Liver (tissue), 8 donors: ENCODE measurements at regions not wholly inside any gene's neighbourhood (a gene's known extent, or its start where the extent isn't known, plus 50 kb on each side); places are given as distances from the start of the nearest gene placed in this dataset.

Experiments
- DNase-seq: peaks from one replicate; pipeline ENCODE4 v3.0.0-alpha.2; 2017; ENCODE audit warnings: low spot score
- H3K27ac ChIP-seq, 2 donors: one replicate each; pipeline ENCODE4 v1.7.0; 2013; ENCODE audit warnings: inconsistent platforms in 2 of 2, low read length in 2 of 2, control low read depth in 1 of 2, low read depth in 1 of 2, mild to moderate bottlenecking in 1 of 2
- H3K27me3 ChIP-seq, 4 donors: one replicate each; pipeline versions ENCODE4 v1.6.1 to v1.7.0; 2013; ENCODE audit warnings: low read length in 3 of 4, inconsistent platforms in 1 of 4, mild to moderate bottlenecking in 1 of 4, moderate library complexity in 1 of 4; ENCODE audit not compliant: control insufficient read depth in 4 of 4, insufficient read depth in 4 of 4
- H3K36me3 ChIP-seq, 4 donors: one replicate each; pipeline versions ENCODE4 v1.6.1 to v1.7.0; 2013; ENCODE audit warnings: low read length in 3 of 4, mild to moderate bottlenecking in 3 of 4, low read depth in 1 of 4, moderate library complexity in 1 of 4; ENCODE audit not compliant: control insufficient read depth in 4 of 4, insufficient read depth in 3 of 4
- H3K4me1 ChIP-seq, 4 donors: one replicate each; pipeline versions ENCODE4 v1.6.1 to v1.7.0; 2013; ENCODE audit warnings: low read length in 3 of 4, mild to moderate bottlenecking in 3 of 4, moderate library complexity in 1 of 4; ENCODE audit not compliant: control insufficient read depth in 4 of 4, insufficient read depth in 4 of 4
- H3K4me3 ChIP-seq, 3 donors: one replicate each; pipeline versions ENCODE4 v1.6.1 to v1.7.0; 2013; ENCODE audit warnings: low read length in 3 of 3, control low read depth in 1 of 3, low read depth in 1 of 3, mild to moderate bottlenecking in 1 of 3
- H3K9ac ChIP-seq, 2 donors: one replicate each; pipeline ENCODE4 v1.7.0; 2013; ENCODE audit warnings: low read length in 2 of 2, mild to moderate bottlenecking in 2 of 2, moderate library complexity in 2 of 2, control low read depth in 1 of 2, low read depth in 1 of 2
- H3K9me3 ChIP-seq, 4 donors: one replicate each; pipeline versions ENCODE4 v1.6.1 to v1.7.0; 2013; ENCODE audit warnings: low read length in 3 of 4; ENCODE audit not compliant: control insufficient read depth in 4 of 4
- ATF3 ChIP-seq: IDR thresholded peaks from 2 replicates; pipeline ENCODE4 v1.6.1; 2016; ENCODE audit warnings: antibody characterized with exemption
- EGR1 ChIP-seq, 2 donors: IDR thresholded peaks; 2 replicates each; pipeline ENCODE4 v1.6.1; 2016 to 2018; ENCODE audit warnings: antibody characterized with exemption in 2 of 2, low read depth in 2 of 2
- FOXA1 ChIP-seq: IDR thresholded peaks from 2 replicates; pipeline ENCODE4 v1.6.1; 2016; ENCODE audit warnings: antibody characterized with exemption
- FOXA2 ChIP-seq: IDR thresholded peaks from 2 replicates; pipeline ENCODE4 v1.6.1; 2016; ENCODE audit warnings: antibody characterized with exemption
- GABPA ChIP-seq, 2 donors: IDR thresholded peaks in 1 of 2; conservative IDR thresholded peaks in 1 of 2; 2 replicates each; pipeline ENCODE4 v1.6.1; 2016; ENCODE audit warnings: antibody characterized with exemption in 2 of 2, mild to moderate bottlenecking in 1 of 2, moderate library complexity in 1 of 2
- HNF4A ChIP-seq, 2 donors: conservative IDR thresholded peaks; 2 replicates each; pipeline ENCODE4 v1.6.1; 2016; ENCODE audit warnings: antibody characterized with exemption in 2 of 2, mild to moderate bottlenecking in 2 of 2
- HNF4G ChIP-seq: IDR thresholded peaks from 2 replicates; pipeline ENCODE4 v1.6.1; 2016; ENCODE audit warnings: antibody characterized with exemption
- JUND ChIP-seq, 2 donors: IDR thresholded peaks; 2 replicates each; pipeline ENCODE4 v1.6.1; 2016; ENCODE audit warnings: antibody characterized with exemption in 2 of 2
- NR2F2 ChIP-seq: IDR thresholded peaks from 2 replicates; pipeline ENCODE4 v1.6.1; 2016; ENCODE audit warnings: antibody characterized with exemption
- RAD21 ChIP-seq, 2 donors: IDR thresholded peaks; 2 replicates each; pipeline ENCODE4 v1.6.1; 2016; ENCODE audit warnings: antibody characterized with exemption in 2 of 2, mild to moderate bottlenecking in 2 of 2
- RXRA ChIP-seq, 2 donors: IDR thresholded peaks; 2 replicates each; pipeline ENCODE4 v1.6.1; 2017 to 2018; ENCODE audit warnings: antibody characterized with exemption in 2 of 2, mild to moderate bottlenecking in 1 of 2
- SP1 ChIP-seq: IDR thresholded peaks from 2 replicates; pipeline ENCODE4 v1.6.1; 2018; ENCODE audit warnings: antibody characterized with exemption, mild to moderate bottlenecking
- TAF1 ChIP-seq: conservative IDR thresholded peaks from 2 replicates; pipeline ENCODE4 v1.6.1; 2016; ENCODE audit warnings: antibody characterized with exemption, mild to moderate bottlenecking
- YY1 ChIP-seq: IDR thresholded peaks from 2 replicates; pipeline ENCODE4 v1.6.1; 2016; ENCODE audit warnings: antibody characterized with exemption, mild to moderate bottlenecking
- WGBS: extraction: QIAGEN DNeasy Blood & Tissue Kit; methylation state at CpG from one replicate; pipeline ENCODE4 v1.1.7; 2013; 5-methylcytosine and 5-hydroxymethylcytosine counted together
- TF ChIP-seq, protein P1 (sequence below): fragments of 150-350 bp; IDR thresholded peaks from 2 replicates; pipeline ENCODE4 v1.5.1; 2017; ENCODE audit warnings: improper control_type of control experiment, low read depth, low read length; ENCODE audit not compliant: missing input control
- TF ChIP-seq, protein P2 (sequence below): IDR thresholded peaks from 2 replicates; pipeline ENCODE4 v1.6.1; 2016; ENCODE audit warnings: antibody characterized with exemption
- TF ChIP-seq, protein P3 (sequence below): IDR thresholded peaks from 2 replicates; pipeline ENCODE4 v1.6.1; 2016; ENCODE audit warnings: antibody characterized with exemption
- TF ChIP-seq, protein P4 (sequence below): IDR thresholded peaks from 2 replicates; pipeline ENCODE4 v1.6.1; 2016; ENCODE audit warnings: antibody characterized with exemption, mild to moderate bottlenecking
- donor health status: healthy.
- donor health status: healthy.
- donor health status: healthy.
- donor health status: healthy.
- donor health status: healthy.

DNA sequence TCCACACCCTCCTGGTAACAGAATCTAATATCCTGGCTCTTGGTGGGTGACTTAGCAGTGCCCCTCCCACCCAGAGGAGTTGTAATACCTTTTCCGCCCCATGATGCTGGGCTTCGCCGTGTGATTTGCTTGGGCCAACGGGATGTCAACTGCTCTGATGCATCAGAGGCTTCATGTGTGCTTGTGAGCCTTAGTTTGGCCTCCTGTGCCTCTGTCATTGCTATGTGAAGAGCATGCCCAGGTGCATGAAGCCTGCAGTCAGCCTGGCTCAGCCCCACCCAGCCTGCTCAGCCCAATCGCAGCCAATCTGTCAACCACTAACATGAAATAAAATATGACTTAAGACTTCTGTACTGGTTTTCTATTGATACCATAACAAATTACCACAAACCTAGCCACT is 201.2 kb upstream of the RPL38 start:
- Histone ChIP-seq H3K4me1 (no peaks in the 10 kb centered on the region), H3K36me3 (no peaks in the 10 kb centered on the region), H3K9ac (no peak overlapping the region), H3K27ac (no peak overlapping the region), H3K4me3 (no peak overlapping the region), H3K9me3 (no peaks in the 10 kb centered on the region), H3K27me3 (peaks cover 0 to 6% (median 1%) of the 10 kb centered on the region in 4 donors)
- 87% methylated on average over 5 of the region's 5 CpGs for WGBS
- no peak for DNase-seq
- TF ChIP-seq, protein P1, sequence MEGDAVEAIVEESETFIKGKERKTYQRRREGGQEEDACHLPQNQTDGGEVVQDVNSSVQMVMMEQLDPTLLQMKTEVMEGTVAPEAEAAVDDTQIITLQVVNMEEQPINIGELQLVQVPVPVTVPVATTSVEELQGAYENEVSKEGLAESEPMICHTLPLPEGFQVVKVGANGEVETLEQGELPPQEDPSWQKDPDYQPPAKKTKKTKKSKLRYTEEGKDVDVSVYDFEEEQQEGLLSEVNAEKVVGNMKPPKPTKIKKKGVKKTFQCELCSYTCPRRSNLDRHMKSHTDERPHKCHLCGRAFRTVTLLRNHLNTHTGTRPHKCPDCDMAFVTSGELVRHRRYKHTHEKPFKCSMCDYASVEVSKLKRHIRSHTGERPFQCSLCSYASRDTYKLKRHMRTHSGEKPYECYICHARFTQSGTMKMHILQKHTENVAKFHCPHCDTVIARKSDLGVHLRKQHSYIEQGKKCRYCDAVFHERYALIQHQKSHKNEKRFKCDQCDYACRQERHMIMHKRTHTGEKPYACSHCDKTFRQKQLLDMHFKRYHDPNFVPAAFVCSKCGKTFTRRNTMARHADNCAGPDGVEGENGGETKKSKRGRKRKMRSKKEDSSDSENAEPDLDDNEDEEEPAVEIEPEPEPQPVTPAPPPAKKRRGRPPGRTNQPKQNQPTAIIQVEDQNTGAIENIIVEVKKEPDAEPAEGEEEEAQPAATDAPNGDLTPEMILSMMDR: no peak
- no peak for TF ChIP-seq NR2F2
- no peak for TF ChIP-seq HNF4G
- TF ChIP-seq HNF4A (conservative IDR thresholded peaks at IDR 0.05): no peak
- TF ChIP-seq EGR1 (IDR thresholded peaks at IDR 0.05; ENCODE audit: low read depth in 2 of 2): no peak
- TF ChIP-seq, protein P2, sequence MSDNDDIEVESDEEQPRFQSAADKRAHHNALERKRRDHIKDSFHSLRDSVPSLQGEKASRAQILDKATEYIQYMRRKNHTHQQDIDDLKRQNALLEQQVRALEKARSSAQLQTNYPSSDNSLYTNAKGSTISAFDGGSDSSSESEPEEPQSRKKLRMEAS: no peak
- TF ChIP-seq TAF1: no peak
- TF ChIP-seq JUND (IDR thresholded peaks at IDR 0.05): no peak
- no peak for TF ChIP-seq FOXA1
- TF ChIP-seq, protein P3, sequence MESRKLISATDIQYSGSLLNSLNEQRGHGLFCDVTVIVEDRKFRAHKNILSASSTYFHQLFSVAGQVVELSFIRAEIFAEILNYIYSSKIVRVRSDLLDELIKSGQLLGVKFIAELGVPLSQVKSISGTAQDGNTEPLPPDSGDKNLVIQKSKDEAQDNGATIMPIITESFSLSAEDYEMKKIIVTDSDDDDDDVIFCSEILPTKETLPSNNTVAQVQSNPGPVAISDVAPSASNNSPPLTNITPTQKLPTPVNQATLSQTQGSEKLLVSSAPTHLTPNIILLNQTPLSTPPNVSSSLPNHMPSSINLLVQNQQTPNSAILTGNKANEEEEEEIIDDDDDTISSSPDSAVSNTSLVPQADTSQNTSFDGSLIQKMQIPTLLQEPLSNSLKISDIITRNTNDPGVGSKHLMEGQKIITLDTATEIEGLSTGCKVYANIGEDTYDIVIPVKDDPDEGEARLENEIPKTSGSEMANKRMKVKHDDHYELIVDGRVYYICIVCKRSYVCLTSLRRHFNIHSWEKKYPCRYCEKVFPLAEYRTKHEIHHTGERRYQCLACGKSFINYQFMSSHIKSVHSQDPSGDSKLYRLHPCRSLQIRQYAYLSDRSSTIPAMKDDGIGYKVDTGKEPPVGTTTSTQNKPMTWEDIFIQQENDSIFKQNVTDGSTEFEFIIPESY: no peak
- no peak for TF ChIP-seq SP1
- TF ChIP-seq, protein P4, sequence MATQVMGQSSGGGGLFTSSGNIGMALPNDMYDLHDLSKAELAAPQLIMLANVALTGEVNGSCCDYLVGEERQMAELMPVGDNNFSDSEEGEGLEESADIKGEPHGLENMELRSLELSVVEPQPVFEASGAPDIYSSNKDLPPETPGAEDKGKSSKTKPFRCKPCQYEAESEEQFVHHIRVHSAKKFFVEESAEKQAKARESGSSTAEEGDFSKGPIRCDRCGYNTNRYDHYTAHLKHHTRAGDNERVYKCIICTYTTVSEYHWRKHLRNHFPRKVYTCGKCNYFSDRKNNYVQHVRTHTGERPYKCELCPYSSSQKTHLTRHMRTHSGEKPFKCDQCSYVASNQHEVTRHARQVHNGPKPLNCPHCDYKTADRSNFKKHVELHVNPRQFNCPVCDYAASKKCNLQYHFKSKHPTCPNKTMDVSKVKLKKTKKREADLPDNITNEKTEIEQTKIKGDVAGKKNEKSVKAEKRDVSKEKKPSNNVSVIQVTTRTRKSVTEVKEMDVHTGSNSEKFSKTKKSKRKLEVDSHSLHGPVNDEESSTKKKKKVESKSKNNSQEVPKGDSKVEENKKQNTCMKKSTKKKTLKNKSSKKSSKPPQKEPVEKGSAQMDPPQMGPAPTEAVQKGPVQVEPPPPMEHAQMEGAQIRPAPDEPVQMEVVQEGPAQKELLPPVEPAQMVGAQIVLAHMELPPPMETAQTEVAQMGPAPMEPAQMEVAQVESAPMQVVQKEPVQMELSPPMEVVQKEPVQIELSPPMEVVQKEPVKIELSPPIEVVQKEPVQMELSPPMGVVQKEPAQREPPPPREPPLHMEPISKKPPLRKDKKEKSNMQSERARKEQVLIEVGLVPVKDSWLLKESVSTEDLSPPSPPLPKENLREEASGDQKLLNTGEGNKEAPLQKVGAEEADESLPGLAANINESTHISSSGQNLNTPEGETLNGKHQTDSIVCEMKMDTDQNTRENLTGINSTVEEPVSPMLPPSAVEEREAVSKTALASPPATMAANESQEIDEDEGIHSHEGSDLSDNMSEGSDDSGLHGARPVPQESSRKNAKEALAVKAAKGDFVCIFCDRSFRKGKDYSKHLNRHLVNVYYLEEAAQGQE: no peak
- no peak for TF ChIP-seq GABPA (IDR thresholded peaks at IDR 0.05 in 1 of 2, conservative IDR thresholded peaks at IDR 0.05 in 1 of 2)
- TF ChIP-seq FOXA2: no peak
- no peak for TF ChIP-seq YY1
- no peak for TF ChIP-seq ATF3

DNA sequence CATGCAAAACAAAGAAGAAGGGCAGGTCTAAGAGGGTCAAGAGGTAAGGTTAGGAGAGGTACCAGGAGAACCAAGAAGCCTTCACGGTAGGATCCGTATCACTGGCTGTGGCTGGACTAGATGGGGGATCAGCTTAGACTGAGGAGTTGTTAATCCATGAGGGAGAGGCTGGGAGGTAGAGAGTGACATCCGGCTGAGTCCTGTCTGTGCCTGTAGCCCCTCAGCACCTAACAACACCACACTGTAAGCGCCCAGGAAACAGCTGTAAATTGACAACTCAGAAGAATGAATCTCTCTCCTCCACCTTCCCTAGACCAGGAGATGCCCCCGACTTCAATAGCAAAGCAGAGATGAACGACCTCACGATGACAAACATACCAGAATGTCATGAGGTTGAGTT is 199.4 kb upstream of the RPL38 start:
- Histone ChIP-seq H3K4me3 (no peak overlapping the region), H3K27me3 (peaks cover 0 to 13% (median 1%) of the 10 kb centered on the region in 4 donors), H3K4me1 (no peaks in the 10 kb centered on the region), H3K9me3 (no peaks in the 10 kb centered on the region), H3K27ac (no peak overlapping the region), H3K9ac (no peak overlapping the region), H3K36me3 (no peaks in the 10 kb centered on the region)
- no peak for DNase-seq
- 66% methylated on average over 7 of the region's 7 CpGs for WGBS
- TF ChIP-seq EGR1 (IDR thresholded peaks at IDR 0.05; ENCODE audit: low read depth in 2 of 2) (no peak), FOXA2 (no peak), GABPA (IDR thresholded peaks at IDR 0.05 in 1 of 2, conservative IDR thresholded peaks at IDR 0.05 in 1 of 2) (no peak), HNF4A (conservative IDR thresholded peaks at IDR 0.05) (no peak), TAF1 (no peak), RXRA (IDR thresholded peaks at IDR 0.05) (no peak), RAD21 (IDR thresholded peaks at IDR 0.05) (no peak), SP1 (no peak), NR2F2 (no peak)
- TF ChIP-seq, protein P3: no peak
